SK-N-SH (cell line): ENCODE measurements at regions not wholly inside any gene's neighbourhood (a gene's known extent, or its start where the extent isn't known, plus 50 kb on each side); places are given as distances from the start of the nearest gene placed in this dataset.

Source experiments
- CTCF ChIA-PET: fragments of 300-600, 350-600 bp; formaldehyde crosslinking; extraction: SDS; loops from one replicate; lab custom pipeline; 2021; lab: Yijun Ruan, JAX
- POLR2A ChIA-PET: fragments of 350-600 bp; sonication (Branson Sonifier 250); formaldehyde crosslinking; extraction: SDS; loops from one replicate; lab custom pipeline; 2020; ENCODE audit warnings: antibody characterized with exemption, inconsistent platforms; lab: Yijun Ruan, JAX
- DNase-seq: peaks from one replicate; pipeline ENCODE4 v3.0.0; 2012
- H2AFZ ChIP-seq: fragments of 200-600 bp; sonication (generic); 2 replicates; pipeline ENCODE4 v1.8.1; 2016; ENCODE audit warnings: antibody characterized with exemption, mild to moderate bottlenecking, low read depth
- H3F3A ChIP-seq: fragments of 200-600 bp; sonication (generic); replicated peaks from 2 replicates; pipeline ENCODE3; 2016; ENCODE audit warnings: antibody characterized with exemption, mild to moderate bottlenecking; ENCODE audit not compliant: insufficient read depth
- H3K27ac ChIP-seq, 2 experiments: fragments of 200-500 bp in 1 of 2; fragments of 200-600 bp in 1 of 2; sonication (Bioruptor generic) in 1 of 2; sonication (generic), shearing (Covaris generic) in 1 of 2; 2 replicates each; pipeline versions ENCODE4 v1.5.1 to v1.6.1; 2014 to 2016; ENCODE audit warnings: low read depth in 2 of 2, inconsistent platforms in 1 of 2, low read length in 1 of 2, mild to moderate bottlenecking in 1 of 2, mixed read lengths in 1 of 2
- H3K27me3 ChIP-seq: fragments of 200-600 bp; sonication (generic), shearing (Covaris generic); 2 replicates; pipeline ENCODE4 v1.6.1; 2016; ENCODE audit warnings: mixed run types; ENCODE audit not compliant: insufficient read depth
- H3K36me3 ChIP-seq, 2 experiments: fragments of 200-500 bp in 1 of 2; fragments of 200-600 bp in 1 of 2; sonication (Bioruptor generic) in 1 of 2; sonication (generic) in 1 of 2; replicated peaks in 1 of 2; 2 replicates each; pipeline versions ENCODE3 to v1.5.1; 2014 to 2016; ENCODE audit warnings: low read length in 1 of 2, mild to moderate bottlenecking in 1 of 2; ENCODE audit not compliant: insufficient read depth in 2 of 2, control insufficient read depth in 1 of 2
- H3K4me1 ChIP-seq, 2 experiments: fragments of 200-500 bp in 1 of 2; fragments of 200-600 bp in 1 of 2; sonication (Bioruptor generic) in 1 of 2; sonication (generic), shearing (Covaris generic) in 1 of 2; 2 replicates each; pipeline versions ENCODE4 v1.5.1 to v1.6.1; 2014 to 2016; ENCODE audit warnings: low read depth in 1 of 2, low read length in 1 of 2, mixed run types in 1 of 2; ENCODE audit not compliant: insufficient read depth in 2 of 2, control insufficient read depth in 1 of 2
- H3K4me2 ChIP-seq: fragments of 200-600 bp; sonication (generic), shearing (Covaris generic); 2 replicates; pipeline ENCODE4 v1.6.1; 2017; ENCODE audit warnings: mixed run types
- H3K4me3 ChIP-seq, 2 experiments: fragments of 200-500 bp in 1 of 2; fragments of 200-600 bp in 1 of 2; sonication (Bioruptor generic) in 1 of 2; sonication (generic), shearing (Covaris generic) in 1 of 2; 2 replicates each; pipeline versions ENCODE4 v1.5.1 to v1.8.1; 2014 to 2016; ENCODE audit warnings: low read depth in 2 of 2, inconsistent platforms in 1 of 2, low read length in 1 of 2, mild to moderate bottlenecking in 1 of 2, mixed read lengths in 1 of 2, moderate library complexity in 1 of 2
- H3K79me2 ChIP-seq: fragments of 200-600 bp; sonication (generic); 2 replicates; pipeline ENCODE4 v1.8.1; 2017; ENCODE audit warnings: mild to moderate bottlenecking; ENCODE audit not compliant: insufficient read depth
- H3K9ac ChIP-seq: fragments of 200-600 bp; sonication (generic); 2 replicates; pipeline ENCODE4 v1.6.1; 2017; ENCODE audit warnings: mixed run types
- H3K9me2 ChIP-seq: fragments of 200-600 bp; sonication (generic); 2 replicates; pipeline ENCODE4 v1.6.1; 2017; ENCODE audit warnings: mixed run types
- H3K9me3 ChIP-seq: fragments of 200-600 bp; sonication (generic); 2 replicates; pipeline ENCODE4 v1.6.1; 2017; ENCODE audit warnings: mixed run types, mild to moderate bottlenecking, moderate library complexity
- H4K20me1 ChIP-seq: fragments of 200-600 bp; sonication (generic); 2 replicates; pipeline ENCODE4 v1.6.1; 2017; ENCODE audit warnings: mild to moderate bottlenecking, mixed run types; ENCODE audit not compliant: insufficient read depth
- CTCF ChIP-seq: fragments of 200-600 bp; sonication (generic); IDR thresholded peaks from 2 replicates; pipeline ENCODE4 v1.6.1; 2017; ENCODE audit warnings: antibody characterized with exemption, mild to moderate bottlenecking, moderate library complexity
- EP300 ChIP-seq, 2 experiments: IDR thresholded peaks; 2 replicates each; pipeline versions ENCODE4 v1.4.0 to v1.6.1; 2012; ENCODE audit warnings: borderline replicate concordance in 1 of 2, low read depth in 1 of 2, low read length in 1 of 2
- EZH2phosphoT487 ChIP-seq: fragments of 200-600 bp; sonication (generic); IDR thresholded peaks from 2 replicates; pipeline ENCODE4 v1.6.1; 2017; ENCODE audit warnings: low read depth, mixed run types, mild to moderate bottlenecking, antibody characterized with exemption, moderate library complexity, borderline replicate concordance
- GABPA ChIP-seq: IDR thresholded peaks from 2 replicates; pipeline ENCODE4 v1.4.0; 2012; ENCODE audit warnings: low read depth, mild to moderate bottlenecking
- GATA2 ChIP-seq: sonication (generic); formaldehyde crosslinking; IDR thresholded peaks from 2 replicates; pipeline ENCODE4 v1.5.0; 2020; ENCODE audit warnings: mild to moderate bottlenecking, missing genetic modification reagents
- JUND ChIP-seq: IDR thresholded peaks from 2 replicates; pipeline ENCODE4 v1.4.0; 2012
- MXI1 ChIP-seq: IDR thresholded peaks from 2 replicates; pipeline ENCODE4 v1.6.1; 2012; ENCODE audit warnings: mild to moderate bottlenecking, low read depth, low read length, improper control_type of control experiment
- PBX3 ChIP-seq: IDR thresholded peaks from 2 replicates; pipeline ENCODE4; 2012
- RAD21 ChIP-seq: IDR thresholded peaks from 2 replicates; pipeline ENCODE4 v1.6.1; 2012; ENCODE audit warnings: mild to moderate bottlenecking, low read length
- RCOR1 ChIP-seq: fragments of 150-350 bp; IDR thresholded peaks from 2 replicates; pipeline ENCODE4 v1.6.1; 2017; ENCODE audit warnings: antibody characterized with exemption, low read length
- RXRA ChIP-seq: IDR thresholded peaks from 2 replicates; pipeline ENCODE4 v1.4.0; 2012; ENCODE audit warnings: low read depth, mild to moderate bottlenecking, borderline replicate concordance
- SMC3 ChIP-seq: IDR thresholded peaks from 2 replicates; pipeline ENCODE4 v1.6.1; 2012; ENCODE audit warnings: low read depth, low read length, improper control_type of control experiment
- TAF1 ChIP-seq: IDR thresholded peaks from 2 replicates; pipeline ENCODE4 v1.6.1; 2012; ENCODE audit warnings: low read depth, mild to moderate bottlenecking, low read length, moderate library complexity, borderline replicate concordance
- USF1 ChIP-seq: IDR thresholded peaks from 2 replicates; pipeline ENCODE4 v1.4.0; 2012; ENCODE audit warnings: low read depth, borderline replicate concordance
- YY1 ChIP-seq: IDR thresholded peaks from 2 replicates; pipeline ENCODE4 v1.4.0; 2012; ENCODE audit warnings: low read depth, mild to moderate bottlenecking
- ZBTB33 ChIP-seq: IDR thresholded peaks from 2 replicates; pipeline ENCODE4 v1.4.0; 2012; ENCODE audit warnings: low read depth, borderline replicate concordance
- WGBS: methylation state at CpG from one replicate; pipeline ENCODE4 v1.1.6; 2017; ENCODE audit warnings: low lambda C conversion rate; 5-methylcytosine and 5-hydroxymethylcytosine counted together

GRCh38 chr18:62452280-62452831 is 70.5 kb upstream of the ZCCHC2 start:
- peaks cover 9% of the 10 kb centered on the region in 2 experiments; a peak in 1 of 4 replicates for H3K4me1 ChIP-seq
- no peak overlapping the region for H3K27ac ChIP-seq
- H3K9me2 ChIP-seq, result no peaks in the 10 kb centered on the region
- no peak for TF ChIP-seq YY1
- TF ChIP-seq, all 33 proteins: peak for 0
- ChIA-PET POLR2A (no interaction called here), CTCF (interaction anchor here (1.2 to 1.7 kb wide), 2 partner anchors 132 to 530 kb away, joined by 3 to 4 read pairs; no protein-coding TSS in a partner anchor)
- Histone ChIP-seq H4K20me1 (no peaks in the 10 kb centered on the region), H3K9me3 (no peaks in the 10 kb centered on the region), H3K36me3 (no peaks in the 10 kb centered on the region), H3K27me3 (no peaks in the 10 kb centered on the region), H3K4me3 (no peak overlapping the region), H3K79me2 (no peaks in the 10 kb centered on the region), H3K4me2 (no peak overlapping the region), H3K9ac (no peak overlapping the region), H2AFZ (no peak overlapping the region), H3F3A (peaks cover 6% of the 10 kb centered on the region)
- WGBS, result 84% methylated on average over 5 of the region's 5 CpGs
- no peak for DNase-seq

- Histone ChIP-seq H3K9me3 (no peaks in the 10 kb centered on the region), H3K4me2 (no peak overlapping the region)
- CTCF ChIA-PET, result interaction anchor here (1.0 to 2.1 kb wide), 2 partner anchors 28 kb away, joined by 3 to 6 read pairs; no protein-coding TSS in a partner anchor
Measured at GRCh38 chr18:62453864-62454263, 69.0 kb upstream of the ZCCHC2 start.

More at GRCh38 chr18:62453864-62454263, 69.0 kb upstream of the ZCCHC2 start:
- TF ChIP-seq EZH2phosphoT487 (no peak), RAD21 (no peak), ZBTB33 (no peak), TAF1 (no peak), SMC3 (no peak), CTCF (no peak), YY1 (no peak), JUND (no peak), MXI1 (no peak), GABPA (no peak), EP300 (IDR thresholded peaks at IDR 0.05; ENCODE audit: borderline replicate concordance in 1 of 2, low read depth in 1 of 2, low read length in 1 of 2) (no peak), RCOR1 (no peak), RXRA (no peak), PBX3 (no peak), GATA2 (CRISPR knock-in tag) (no peak), USF1 (no peak)
- Histone ChIP-seq H3K79me2 (no peaks in the 10 kb centered on the region), H3K9ac (no peak overlapping the region), H3K36me3 (no peaks in the 10 kb centered on the region), H3F3A (peaks cover 6% of the 10 kb centered on the region), H3K9me2 (no peaks in the 10 kb centered on the region), H3K4me1 (peaks cover 9% of the 10 kb centered on the region in 2 experiments; a peak in 1 of 4 replicates), H4K20me1 (no peaks in the 10 kb centered on the region), H3K27ac (no peak overlapping the region), H3K27me3 (no peaks in the 10 kb centered on the region), H3K4me3 (no peak overlapping the region), H2AFZ (no peak overlapping the region)
- POLR2A ChIA-PET, result no interaction called here
- 91% methylated on average over 3 of the region's 3 CpGs for WGBS
- no peak for DNase-seq
